GM21423 (cell line): ENCODE measurements at regions not wholly inside any gene's neighbourhood (a gene's known extent, or its start where the extent isn't known, plus 50 kb on each side); places are given as distances from the start of the nearest gene placed in this dataset.

Experiments
- ATAC-seq: cut with Tn5 transposase; IDR thresholded peaks from one replicate; pipeline ENCODE4 v1.9.1; 2021; ENCODE audit warnings: mild to moderate bottlenecking, moderate library complexity; ENCODE audit not compliant: unreplicated experiment

DNA sequence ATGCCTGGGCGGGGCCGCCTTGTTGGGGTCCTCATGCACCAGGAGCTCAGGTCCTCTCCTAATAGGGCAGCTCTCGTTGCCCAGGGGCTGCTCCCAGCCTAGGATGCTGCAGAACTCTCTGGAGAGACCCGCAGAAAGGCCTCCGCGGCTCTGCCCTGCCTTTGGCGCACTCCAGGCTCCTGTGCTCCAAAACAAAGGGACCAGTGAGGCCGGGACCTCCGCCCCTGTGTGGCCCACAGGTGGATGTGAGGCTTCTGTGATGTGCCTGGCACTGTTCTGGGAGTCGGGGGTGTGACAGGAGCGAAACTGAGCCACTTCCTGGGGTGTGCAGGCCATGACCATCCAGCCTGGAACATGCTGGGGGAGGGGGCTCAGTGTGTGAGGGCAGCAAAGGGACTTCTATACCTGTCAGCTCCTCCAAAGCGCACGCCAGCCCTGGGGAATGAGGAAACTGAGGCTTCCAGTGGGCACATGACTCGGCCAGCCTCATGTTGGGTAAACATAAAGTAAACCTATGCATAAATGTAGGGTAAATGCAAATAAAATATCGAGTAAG, 153.2 kb downstream of the IRF8 start:
- ATAC-seq: no peak

GRCh38 chr16:86052926-86053325, 154.0 kb downstream of the IRF8 start:
- no peak for ATAC-seq

- ATAC-seq: no peak
Observed at GRCh38 chr16:86059253-86060171, 160.6 kb downstream of the IRF8 start.

DNA sequence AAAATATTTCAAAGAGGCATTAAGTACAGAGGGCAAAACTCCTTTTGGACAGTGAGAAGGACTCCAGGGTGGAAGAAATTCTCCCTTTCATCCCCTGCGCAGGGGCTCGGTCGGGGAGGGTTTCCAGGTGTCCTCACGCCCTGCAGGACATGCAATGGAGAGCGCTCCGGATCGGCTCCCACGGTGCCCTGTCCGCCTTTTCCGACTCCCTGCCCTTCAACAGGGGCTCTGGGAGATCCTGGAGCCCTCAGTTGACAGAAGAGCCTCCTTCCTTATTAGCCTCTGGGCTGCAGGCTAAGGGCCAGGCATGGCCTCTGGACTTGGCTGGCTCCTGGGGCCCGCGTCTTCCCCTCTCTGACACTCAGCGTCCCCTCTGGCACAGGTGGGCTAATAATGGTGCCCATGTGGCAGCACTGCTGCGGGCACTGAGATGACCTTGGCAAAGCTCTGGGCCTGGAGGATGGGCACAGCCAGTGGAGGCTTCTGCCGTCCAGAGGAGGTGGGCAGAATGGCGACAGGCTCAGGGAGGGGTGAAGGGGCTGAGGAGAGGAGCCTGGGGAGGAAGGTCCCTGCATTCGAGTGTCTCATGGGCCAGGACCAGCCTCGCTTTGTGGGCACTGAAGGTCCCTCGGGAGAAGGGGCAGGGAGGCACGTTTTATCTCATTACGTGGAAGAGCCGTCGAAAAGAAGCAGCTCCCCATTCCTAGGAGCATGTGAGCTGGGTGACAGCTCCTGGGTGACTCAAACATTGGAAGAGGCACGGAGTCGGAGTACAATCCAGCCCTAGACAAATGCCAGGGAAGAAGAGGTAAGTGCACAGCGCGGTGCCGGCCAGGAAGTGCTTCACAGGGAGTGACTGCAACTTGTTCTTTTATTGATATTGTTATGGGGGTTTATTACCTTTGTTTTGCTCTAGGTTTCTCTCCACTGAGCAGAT, 161.7 kb downstream of the IRF8 start:
- no peak for ATAC-seq

DNA sequence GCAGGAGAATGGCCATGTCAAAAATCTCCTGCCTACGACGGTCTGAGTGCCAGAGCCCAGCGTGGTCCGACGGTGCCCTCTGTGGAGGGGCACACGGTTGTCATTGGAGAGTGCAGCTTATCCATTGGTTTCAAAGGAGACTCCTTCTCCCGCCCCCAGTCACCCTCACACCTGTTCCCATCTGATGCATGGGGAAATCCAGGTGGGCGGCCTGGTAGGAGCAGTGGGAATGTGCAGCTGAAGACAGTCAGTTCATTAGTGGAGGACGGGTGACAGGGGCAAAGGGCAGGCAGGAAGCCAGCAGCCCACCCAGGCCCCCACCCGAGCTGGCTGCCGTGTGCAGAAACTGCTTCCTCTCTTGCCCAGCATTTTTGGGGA, 162.3 kb downstream of the IRF8 start:
- ATAC-seq: no peak

DNA sequence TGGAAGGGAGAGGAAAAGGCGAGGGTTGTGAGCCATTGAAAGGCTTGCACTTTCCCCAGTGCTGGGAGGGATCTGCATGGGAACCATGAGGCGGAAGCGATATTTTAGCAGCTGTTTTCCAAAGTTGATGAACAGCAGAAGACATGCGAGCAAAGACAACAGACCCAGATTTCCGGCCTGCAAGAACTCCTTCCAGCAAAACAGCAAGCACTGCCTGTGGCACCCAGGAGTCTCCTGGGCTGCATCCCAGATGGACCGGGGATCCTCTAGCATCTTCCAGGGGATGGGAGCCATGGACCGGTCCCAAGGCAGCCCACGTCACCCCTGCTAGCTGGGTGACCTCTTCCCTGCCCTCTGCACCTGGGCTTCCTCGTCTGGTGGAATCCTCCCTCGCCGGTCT, 162.8 kb downstream of the IRF8 start:
- ATAC-seq: no peak

- no peak for ATAC-seq
Observed at GRCh38 chr16:86062271-86062965, 163.5 kb downstream of the IRF8 start.

DNA sequence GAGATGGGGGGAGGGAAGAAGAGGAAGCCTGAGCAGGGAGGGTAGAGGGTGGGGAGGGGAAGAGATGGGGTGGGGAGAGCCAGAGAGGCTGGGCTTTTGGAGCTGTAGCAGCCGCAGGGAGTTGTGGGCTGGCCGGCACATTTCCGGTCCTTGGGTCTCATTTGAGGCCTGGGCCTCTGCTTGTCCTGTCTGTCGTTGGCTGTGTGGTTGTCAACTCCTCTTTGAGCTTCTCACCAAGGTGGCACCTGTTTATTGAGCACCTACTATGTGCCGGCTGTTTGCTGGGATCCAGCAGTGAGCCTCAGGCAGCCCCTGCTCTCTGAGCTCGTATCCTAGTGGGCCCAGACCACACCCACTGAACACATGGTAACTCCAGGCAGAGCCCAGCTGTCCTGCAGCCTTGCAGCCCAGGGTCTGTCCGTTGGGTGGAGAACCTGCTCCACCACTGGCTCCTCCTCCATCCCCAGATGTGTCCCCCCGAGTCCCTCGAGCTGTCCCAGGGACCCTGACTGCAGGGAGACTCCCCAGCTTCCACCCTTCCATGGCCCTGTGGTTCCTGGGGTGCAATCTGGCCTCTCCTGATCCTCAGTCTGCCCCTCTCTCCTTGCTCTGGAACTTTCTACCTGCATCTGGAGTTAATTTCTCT, 164.9 kb downstream of the IRF8 start:
- no peak for ATAC-seq

GRCh38 chr16:86064431-86065250, 165.7 kb downstream of the IRF8 start:
- ATAC-seq: no peak

GRCh38 chr16:86065711-86066110, 166.7 kb downstream of the IRF8 start:
- ATAC-seq: no peak

DNA sequence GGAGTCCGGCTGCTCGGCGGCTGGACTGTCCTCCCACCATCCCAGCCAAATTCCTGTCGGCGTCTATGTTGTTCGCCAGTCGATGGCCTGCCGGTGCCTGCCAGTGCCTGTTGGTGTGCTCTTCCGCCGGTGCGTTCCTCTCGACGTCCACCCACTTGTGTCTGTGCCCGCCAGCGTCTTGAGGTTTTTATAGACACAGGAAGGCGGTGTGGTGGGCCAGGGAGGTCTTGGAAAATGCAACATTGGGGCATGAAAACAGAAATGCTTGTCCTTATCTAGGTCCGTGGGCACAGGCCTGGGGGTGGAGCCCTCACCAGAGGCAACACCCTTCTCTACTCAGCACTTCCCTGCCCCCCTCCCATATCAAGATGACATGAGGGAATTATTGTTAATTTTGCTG, 167.8 kb downstream of the IRF8 start:
- no peak for ATAC-seq

DNA sequence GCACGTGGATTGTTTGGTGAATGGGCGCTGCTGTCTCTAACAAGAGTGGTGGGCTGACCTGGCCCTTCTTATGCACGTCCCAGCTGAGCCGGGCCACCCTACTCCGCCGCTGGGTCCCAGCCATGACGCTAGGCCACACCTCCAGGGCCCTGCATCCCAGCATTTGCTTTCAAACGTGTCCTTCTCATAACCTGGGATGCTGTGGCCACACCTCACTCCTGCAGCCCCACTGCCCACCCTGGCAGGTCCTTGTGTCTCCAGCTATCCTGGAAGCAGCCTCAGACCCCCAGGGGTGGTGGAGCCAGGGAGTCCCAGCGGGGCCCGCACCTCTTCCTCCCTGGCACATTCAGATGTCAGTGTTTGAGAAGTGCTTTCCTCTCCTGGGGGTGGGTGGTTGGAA, 168.6 kb downstream of the IRF8 start:
- no peak for ATAC-seq

DNA sequence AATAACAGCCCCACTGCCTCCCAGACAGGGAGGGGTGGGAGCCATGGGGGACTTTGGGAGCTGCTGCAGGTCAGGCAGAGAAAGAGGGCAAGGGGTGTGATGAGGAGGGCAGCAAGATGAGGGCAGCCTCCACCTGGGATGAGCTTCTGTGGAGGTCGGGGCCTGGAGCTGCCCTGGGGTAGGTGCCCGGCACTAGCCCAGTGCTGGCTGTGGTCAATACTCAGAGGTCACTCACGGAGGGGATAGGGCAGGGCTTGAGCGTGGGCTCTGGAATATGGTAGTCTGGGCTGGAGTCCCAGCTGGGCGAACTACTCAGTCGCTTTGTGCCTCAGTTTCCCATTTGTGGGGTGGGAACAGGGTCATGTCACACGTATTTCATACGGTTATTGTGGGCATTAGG, 169.0 kb downstream of the IRF8 start:
- no peak for ATAC-seq

- no peak for ATAC-seq
Observed at GRCh38 chr16:86068722-86069121, 169.8 kb downstream of the IRF8 start.

GRCh38 chr16:86069736-86070298, 170.9 kb downstream of the IRF8 start:
- no peak for ATAC-seq

DNA sequence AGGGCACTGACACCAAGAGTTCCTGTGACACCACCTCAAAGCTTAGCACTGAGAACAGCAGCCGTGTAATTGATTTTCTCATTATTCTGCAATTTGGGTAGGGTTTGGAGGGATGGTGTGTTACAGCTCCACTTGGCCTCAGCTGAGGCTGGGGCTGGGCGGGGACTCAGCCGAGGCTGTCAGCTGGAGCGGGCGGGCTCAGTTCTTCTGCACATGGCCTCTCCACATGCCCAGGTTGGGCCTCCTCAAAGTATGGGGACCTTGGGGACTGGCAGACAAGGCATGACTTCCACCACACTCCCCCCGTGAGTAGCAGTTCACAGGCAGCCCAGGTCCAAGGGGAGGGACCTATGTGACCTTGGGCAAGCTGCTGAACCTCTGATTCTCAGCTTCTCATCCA, 171.5 kb downstream of the IRF8 start:
- no peak for ATAC-seq

DNA sequence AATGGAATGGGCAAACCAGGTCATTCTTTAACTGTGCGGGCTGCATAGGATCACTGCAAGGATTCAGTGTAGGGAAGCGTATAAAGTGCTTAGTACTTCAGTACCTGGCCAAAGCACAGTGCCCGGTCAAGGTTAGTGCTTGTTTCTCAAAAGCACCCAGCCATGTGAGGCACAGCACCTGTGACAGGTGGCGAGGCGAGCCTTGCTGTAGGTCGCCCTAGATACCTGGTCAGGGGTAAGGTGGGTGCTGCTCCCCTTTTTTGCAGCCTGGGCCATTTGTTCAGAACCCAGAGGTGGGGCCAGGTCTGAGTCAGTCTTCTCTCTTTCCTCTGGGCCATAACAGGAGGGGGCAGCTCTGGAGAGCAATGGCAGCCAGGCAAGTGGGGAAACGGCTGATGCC, 172.0 kb downstream of the IRF8 start:
- no peak for ATAC-seq

- no peak for ATAC-seq
Observed at GRCh38 chr16:86071611-86072240, 172.8 kb downstream of the IRF8 start.
